Fibroblast of upper back skin (primary cell): ENCODE measurements at regions not wholly inside any gene's neighbourhood (a gene's known extent, or its start where the extent isn't known, plus 50 kb on each side); places are given as distances from the start of the nearest gene placed in this dataset.
A peak's percentile ranks its signal among the peaks of the same experiment; 100 is the strongest.
"Not testable (repeated sequence)": the region's sequence is repeated elsewhere in the genome, so short reads cannot be mapped to it uniquely, and the experiment has no call there.

Experiments used
- DNase-seq: peaks from one replicate; pipeline ENCODE4 v3.0.0-alpha.2; 2013

- DNase-seq: no peak
These were observed 409.1 kb upstream of the TENM3 start for GRCh38 chr4:181834071-181834470.

- DNase-seq: peak; percentile 51
These were observed 407.9 kb upstream of the TENM3 start for GRCh38 chr4:181835348-181835747.

GRCh38 chr4:181838253-181838652 is 404.9 kb upstream of the TENM3 start:
- no peak for DNase-seq

- not testable (repeated sequence) for DNase-seq
These were observed 399.4 kb upstream of the TENM3 start for GRCh38 chr4:181843797-181844196.

- no peak for DNase-seq
These were observed 397.6 kb upstream of the TENM3 start for GRCh38 chr4:181845617-181846016.

GRCh38 chr4:181846934-181847333 is 396.3 kb upstream of the TENM3 start:
- no peak for DNase-seq

GRCh38 chr4:181848357-181848756 is 394.8 kb upstream of the TENM3 start:
- DNase-seq: no peak

- DNase-seq: no peak
These were observed 393.7 kb upstream of the TENM3 start for GRCh38 chr4:181849472-181849871.

GRCh38 chr4:181853881-181854511 is 389.2 kb upstream of the TENM3 start:
- no peak for DNase-seq

- DNase-seq: peak; percentile 36
These were observed 387.9 kb upstream of the TENM3 start for GRCh38 chr4:181855307-181855706.

- not testable (repeated sequence) for DNase-seq
These were observed 385.7 kb upstream of the TENM3 start for GRCh38 chr4:181857471-181857870.

GRCh38 chr4:181858741-181859140 is 384.5 kb upstream of the TENM3 start:
- DNase-seq: peak; percentile 68

- no peak for DNase-seq
These were observed 383.8 kb upstream of the TENM3 start for GRCh38 chr4:181859439-181859838.

- DNase-seq: peak; percentile 93
These were observed 383.0 kb upstream of the TENM3 start for GRCh38 chr4:181860157-181860556.

GRCh38 chr4:181860668-181861067 is 382.5 kb upstream of the TENM3 start:
- no peak for DNase-seq

GRCh38 chr4:181863856-181864255 is 379.3 kb upstream of the TENM3 start:
- peak; percentile 68 for DNase-seq

- peak; percentile 66 for DNase-seq
These were observed 372.9 kb upstream of the TENM3 start for GRCh38 chr4:181870326-181870725.

GRCh38 chr4:181874602-181875001 is 368.6 kb upstream of the TENM3 start:
- no peak for DNase-seq

- DNase-seq: peak; percentile 85
These were observed 365.8 kb upstream of the TENM3 start for GRCh38 chr4:181877329-181877848.

GRCh38 chr4:181890031-181890430 is 353.2 kb upstream of the TENM3 start:
- no peak for DNase-seq

GRCh38 chr4:181890911-181891310 is 352.3 kb upstream of the TENM3 start:
- peak; percentile 41 for DNase-seq

- peak; percentile 81 for DNase-seq
These were observed 346.6 kb upstream of the TENM3 start for GRCh38 chr4:181896614-181897013.

- peak; percentile 78 for DNase-seq
These were observed 345.3 kb upstream of the TENM3 start for GRCh38 chr4:181897935-181898334.

GRCh38 chr4:181902404-181902803 is 340.8 kb upstream of the TENM3 start:
- not testable (repeated sequence) for DNase-seq

GRCh38 chr4:181905708-181906107 is 337.5 kb upstream of the TENM3 start:
- no peak for DNase-seq
